ENCODE measurements at regions not wholly inside any gene's neighbourhood (a gene's known extent, or its start where the extent isn't known, plus 50 kb on each side); places are given as distances from the start of the nearest gene placed in this dataset.

GRCh38 chr7:41117431-41117830, 585.5 kb downstream of the INHBA start:
- H3K4me1 ChIP-seq (ENCODE audit: control insufficient read depth in 1 of 2, insufficient read depth in 2 of 2, low read length in 2 of 2) = no peaks in the 10 kb centered on the region
- Mint-ChIP-seq H3K27me3 (ENCODE audit: low read depth in 3 of 3) (no peaks in the 10 kb centered on the region), H3K9me3 (peaks cover 0 to 10% (median 2%) of the 10 kb centered on the region in 7 donors), H3K4me3 (no peak overlapping the region), H3K27ac (no peak overlapping the region), H3K36me3 (no peaks in the 10 kb centered on the region), H3K4me1 (no peaks in the 10 kb centered on the region)
- H3K4me3 ChIP-seq (replicated peaks in 1 of 3; ENCODE audit: low read depth in 2 of 3, low read length in 3 of 3) = no peak overlapping the region
- H3K79me2 ChIP-seq (ENCODE audit: insufficient read depth, low read length) = no peaks in the 10 kb centered on the region
- no peak overlapping the region for H2AFZ ChIP-seq (ENCODE audit: insufficient read depth, low read depth, low read length, poor library complexity, severe bottlenecking)
- intact Hi-C loops (cut with micrococcal nuclease) = no loop called here
- TF ChIP-seq, protein P1, sequence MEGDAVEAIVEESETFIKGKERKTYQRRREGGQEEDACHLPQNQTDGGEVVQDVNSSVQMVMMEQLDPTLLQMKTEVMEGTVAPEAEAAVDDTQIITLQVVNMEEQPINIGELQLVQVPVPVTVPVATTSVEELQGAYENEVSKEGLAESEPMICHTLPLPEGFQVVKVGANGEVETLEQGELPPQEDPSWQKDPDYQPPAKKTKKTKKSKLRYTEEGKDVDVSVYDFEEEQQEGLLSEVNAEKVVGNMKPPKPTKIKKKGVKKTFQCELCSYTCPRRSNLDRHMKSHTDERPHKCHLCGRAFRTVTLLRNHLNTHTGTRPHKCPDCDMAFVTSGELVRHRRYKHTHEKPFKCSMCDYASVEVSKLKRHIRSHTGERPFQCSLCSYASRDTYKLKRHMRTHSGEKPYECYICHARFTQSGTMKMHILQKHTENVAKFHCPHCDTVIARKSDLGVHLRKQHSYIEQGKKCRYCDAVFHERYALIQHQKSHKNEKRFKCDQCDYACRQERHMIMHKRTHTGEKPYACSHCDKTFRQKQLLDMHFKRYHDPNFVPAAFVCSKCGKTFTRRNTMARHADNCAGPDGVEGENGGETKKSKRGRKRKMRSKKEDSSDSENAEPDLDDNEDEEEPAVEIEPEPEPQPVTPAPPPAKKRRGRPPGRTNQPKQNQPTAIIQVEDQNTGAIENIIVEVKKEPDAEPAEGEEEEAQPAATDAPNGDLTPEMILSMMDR (IDR thresholded peaks at IDR 0.05) = no peak
- H3K9me3 ChIP-seq (replicated peaks in 1 of 2; ENCODE audit: control insufficient read depth in 1 of 2, insufficient read depth in 1 of 2, low read length in 2 of 2) = no peaks in the 10 kb centered on the region
- DNase-seq = no peak
- WGBS (ENCODE audit: insufficient coverage) = no CpG with 5 or more reads among the region's 2 CpGs
- H3K9ac ChIP-seq (ENCODE audit: insufficient read depth, low read length, poor library complexity, severe bottlenecking) = no peak overlapping the region
- no peaks in the 10 kb centered on the region for H4K20me1 ChIP-seq (ENCODE audit: insufficient read depth, low read length)
- H3K27ac ChIP-seq (ENCODE audit: low read depth in 1 of 2, low read length in 2 of 2) = no peak overlapping the region
- no peaks in the 10 kb centered on the region for H3K36me3 ChIP-seq (replicated peaks in 1 of 2; ENCODE audit: control insufficient read depth in 1 of 2, insufficient read depth in 2 of 2, low read length in 2 of 2)
- no peaks in the 10 kb centered on the region for H3K27me3 ChIP-seq (ENCODE audit: control insufficient read depth in 2 of 2, insufficient read depth in 2 of 2, low read length in 2 of 2)
- H3K4me2 ChIP-seq (replicated peaks; ENCODE audit: extremely low read depth, low read length, poor library complexity, severe bottlenecking) = no peak overlapping the region

GRCh38 chr7:41116817-41117216, 586.1 kb downstream of the INHBA start:
- no peaks in the 10 kb centered on the region for H3K4me1 Mint-ChIP-seq
- no peak for DNase-seq
- H3K4me2 ChIP-seq (replicated peaks; ENCODE audit: extremely low read depth, low read length, poor library complexity, severe bottlenecking) = no peak overlapping the region
- no peak overlapping the region for H3K27ac Mint-ChIP-seq
- intact Hi-C loops (cut with micrococcal nuclease) = no loop called here
- no peaks in the 10 kb centered on the region for H3K36me3 ChIP-seq (replicated peaks in 1 of 2; ENCODE audit: control insufficient read depth in 1 of 2, insufficient read depth in 2 of 2, low read length in 2 of 2)
- no peaks in the 10 kb centered on the region for H3K4me1 ChIP-seq (ENCODE audit: control insufficient read depth in 1 of 2, insufficient read depth in 2 of 2, low read length in 2 of 2)
- no peak overlapping the region for H2AFZ ChIP-seq (ENCODE audit: insufficient read depth, low read depth, low read length, poor library complexity, severe bottlenecking)
- H3K27ac ChIP-seq (ENCODE audit: low read depth in 1 of 2, low read length in 2 of 2) = no peak overlapping the region
- no peaks in the 10 kb centered on the region for H3K27me3 ChIP-seq (ENCODE audit: control insufficient read depth in 2 of 2, insufficient read depth in 2 of 2, low read length in 2 of 2)
- no peak overlapping the region for H3K9ac ChIP-seq (ENCODE audit: insufficient read depth, low read length, poor library complexity, severe bottlenecking)
- peaks cover 0 to 10% (median 2%) of the 10 kb centered on the region in 7 donors for H3K9me3 Mint-ChIP-seq
- H3K36me3 Mint-ChIP-seq = no peaks in the 10 kb centered on the region
- WGBS (ENCODE audit: insufficient coverage) = no CpG with 5 or more reads among the region's 1 CpG
- H3K27me3 Mint-ChIP-seq (ENCODE audit: low read depth in 3 of 3) = no peaks in the 10 kb centered on the region
- H3K4me3 Mint-ChIP-seq = no peak overlapping the region
- no peaks in the 10 kb centered on the region for H4K20me1 ChIP-seq (ENCODE audit: insufficient read depth, low read length)
- H3K4me3 ChIP-seq (replicated peaks in 1 of 3; ENCODE audit: low read depth in 2 of 3, low read length in 3 of 3) = no peak overlapping the region
- no peaks in the 10 kb centered on the region for H3K9me3 ChIP-seq (replicated peaks in 1 of 2; ENCODE audit: control insufficient read depth in 1 of 2, insufficient read depth in 1 of 2, low read length in 2 of 2)
- TF ChIP-seq, protein P1 (IDR thresholded peaks at IDR 0.05) = no peak
- H3K79me2 ChIP-seq (ENCODE audit: insufficient read depth, low read length) = no peaks in the 10 kb centered on the region

Data from CD14-positive monocyte (primary cell).